SH-SY5Y (cell line): ENCODE measurements at regions not wholly inside any gene's neighbourhood (a gene's known extent, or its start where the extent isn't known, plus 50 kb on each side); places are given as distances from the start of the nearest gene placed in this dataset.

Source experiments
- GATA2 ChIP-seq: IDR thresholded peaks from 2 replicates; pipeline ENCODE4 v1.6.1; 2011; ENCODE audit warnings: mild to moderate bottlenecking, low read depth, low read length
- GATA3 ChIP-seq: IDR thresholded peaks from 2 replicates; pipeline ENCODE4 v1.6.1; 2011; ENCODE audit warnings: low read depth, mild to moderate bottlenecking, low read length, moderate library complexity

DNA sequence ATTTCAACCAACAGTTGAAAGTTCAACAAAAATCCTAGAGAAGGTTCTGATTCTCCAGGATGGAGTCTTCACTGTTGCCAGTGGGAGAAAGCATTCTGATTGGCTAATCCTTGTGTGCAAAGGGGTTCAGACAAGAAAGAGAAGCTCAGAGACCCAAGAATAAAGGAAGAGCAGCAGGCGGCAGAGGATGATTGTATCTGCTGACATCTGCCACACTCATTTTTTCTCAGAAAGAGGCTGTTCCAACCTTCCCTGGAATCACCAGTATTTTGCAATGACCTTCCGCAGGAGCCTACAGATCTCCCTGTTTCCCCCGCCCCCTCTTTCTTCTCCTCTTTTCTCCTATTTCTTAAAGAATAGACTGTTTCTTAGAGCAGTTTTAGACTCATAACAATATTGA is 376.7 kb downstream of the CDH26 start:
- TF ChIP-seq GATA2 (no peak), GATA3 (no peak)
